ENCODE measurements at regions not wholly inside any gene's neighbourhood (a gene's known extent, or its start where the extent isn't known, plus 50 kb on each side); places are given as distances from the start of the nearest gene placed in this dataset.

DNA sequence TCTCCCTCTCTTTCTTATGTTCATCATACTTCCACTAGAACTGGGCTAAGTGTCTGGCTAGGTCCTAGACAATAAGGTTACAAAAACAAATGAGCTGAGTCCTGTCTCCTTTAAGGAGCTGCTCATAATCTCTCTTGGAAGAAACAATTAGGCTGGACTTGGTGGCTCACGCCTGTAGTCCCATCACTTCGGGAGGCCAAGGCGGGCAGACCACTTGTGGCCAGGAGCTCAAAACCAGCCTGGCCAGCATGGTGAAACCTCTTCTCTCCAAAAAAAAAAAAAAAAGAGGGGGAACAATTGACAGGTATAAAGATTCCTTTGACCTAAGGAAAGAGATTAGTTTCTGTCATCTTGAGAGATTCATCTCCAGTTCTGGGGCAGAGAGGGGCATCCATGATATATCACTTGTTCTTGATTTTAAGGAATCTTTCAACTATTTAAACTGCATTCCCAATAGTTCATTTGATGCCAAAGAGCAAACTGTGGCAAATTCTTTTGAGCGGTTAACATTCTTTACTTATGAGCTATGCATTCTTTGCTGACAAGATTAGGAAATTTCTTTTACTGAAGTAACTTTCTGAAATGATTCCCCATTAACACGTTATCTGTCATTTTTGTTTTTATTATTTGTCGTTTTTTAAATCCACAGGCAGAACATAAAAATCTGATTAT, 125.5 kb downstream of the C11orf87 start:
- in situ Hi-C loops (cut with HindIII; ENCODE audit: low sequenced_read_pairs) = no loop called here
- H3K4me3 ChIP-seq (ENCODE audit: low read depth, low read length) = no peak overlapping the region
- TF ChIP-seq, protein P1, sequence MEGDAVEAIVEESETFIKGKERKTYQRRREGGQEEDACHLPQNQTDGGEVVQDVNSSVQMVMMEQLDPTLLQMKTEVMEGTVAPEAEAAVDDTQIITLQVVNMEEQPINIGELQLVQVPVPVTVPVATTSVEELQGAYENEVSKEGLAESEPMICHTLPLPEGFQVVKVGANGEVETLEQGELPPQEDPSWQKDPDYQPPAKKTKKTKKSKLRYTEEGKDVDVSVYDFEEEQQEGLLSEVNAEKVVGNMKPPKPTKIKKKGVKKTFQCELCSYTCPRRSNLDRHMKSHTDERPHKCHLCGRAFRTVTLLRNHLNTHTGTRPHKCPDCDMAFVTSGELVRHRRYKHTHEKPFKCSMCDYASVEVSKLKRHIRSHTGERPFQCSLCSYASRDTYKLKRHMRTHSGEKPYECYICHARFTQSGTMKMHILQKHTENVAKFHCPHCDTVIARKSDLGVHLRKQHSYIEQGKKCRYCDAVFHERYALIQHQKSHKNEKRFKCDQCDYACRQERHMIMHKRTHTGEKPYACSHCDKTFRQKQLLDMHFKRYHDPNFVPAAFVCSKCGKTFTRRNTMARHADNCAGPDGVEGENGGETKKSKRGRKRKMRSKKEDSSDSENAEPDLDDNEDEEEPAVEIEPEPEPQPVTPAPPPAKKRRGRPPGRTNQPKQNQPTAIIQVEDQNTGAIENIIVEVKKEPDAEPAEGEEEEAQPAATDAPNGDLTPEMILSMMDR (IDR thresholded peaks at IDR 0.05; ENCODE audit: low read depth, low read length, missing control alignments) = no peak
- DNase-seq (ENCODE audit: low read depth) = peak; percentile 64

DNA sequence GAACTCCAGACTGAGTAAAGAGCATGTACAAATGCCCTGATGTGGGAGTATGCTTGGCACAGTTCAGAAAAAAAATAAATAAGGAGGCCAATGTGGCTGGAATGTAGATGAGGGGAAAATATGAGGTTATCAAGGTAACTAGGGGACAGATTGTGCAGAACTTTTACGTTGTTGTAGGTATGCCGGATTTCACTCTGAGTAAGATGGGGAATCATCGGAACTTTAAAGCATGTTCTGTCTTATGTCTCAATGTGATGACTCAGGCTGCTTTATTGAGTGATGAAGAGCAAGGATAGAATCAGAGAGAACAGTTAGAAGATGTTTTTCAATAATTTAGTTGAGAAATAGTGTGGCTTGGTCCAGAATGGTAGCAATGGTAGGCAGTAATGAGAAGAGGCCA, 130.4 kb downstream of the C11orf87 start:
- DNase-seq (ENCODE audit: low read depth) = no peak
- in situ Hi-C loops (cut with HindIII; ENCODE audit: low sequenced_read_pairs) = no loop called here
- no peak overlapping the region for H3K4me3 ChIP-seq (ENCODE audit: low read depth, low read length)
- TF ChIP-seq, protein P1 (IDR thresholded peaks at IDR 0.05; ENCODE audit: low read depth, low read length, missing control alignments) = no peak

DNA sequence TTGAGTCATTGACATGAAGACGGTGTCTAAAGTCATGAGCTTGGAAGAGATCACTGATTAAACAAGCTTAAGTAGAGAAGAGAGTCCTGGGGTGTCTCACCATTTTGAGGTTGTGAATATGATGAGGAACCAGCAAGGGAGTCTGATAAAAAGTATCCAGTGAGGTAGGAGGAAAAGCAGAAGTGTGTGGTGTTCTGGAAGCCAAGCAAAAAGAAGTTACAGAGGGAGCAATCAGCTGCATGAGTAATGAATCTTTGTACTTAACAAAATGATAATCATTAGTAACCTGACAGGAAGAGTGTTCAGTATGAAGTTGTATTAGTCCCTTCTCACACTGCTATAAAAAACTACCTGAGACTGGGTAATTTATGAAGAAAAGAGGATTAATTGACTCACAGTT, 131.3 kb downstream of the C11orf87 start:
- in situ Hi-C loops (cut with HindIII; ENCODE audit: low sequenced_read_pairs) = no loop called here
- TF ChIP-seq, protein P1 (IDR thresholded peaks at IDR 0.05; ENCODE audit: low read depth, low read length, missing control alignments) = no peak
- no peak for DNase-seq (ENCODE audit: low read depth)
- no peak overlapping the region for H3K4me3 ChIP-seq (ENCODE audit: low read depth, low read length)

DNA sequence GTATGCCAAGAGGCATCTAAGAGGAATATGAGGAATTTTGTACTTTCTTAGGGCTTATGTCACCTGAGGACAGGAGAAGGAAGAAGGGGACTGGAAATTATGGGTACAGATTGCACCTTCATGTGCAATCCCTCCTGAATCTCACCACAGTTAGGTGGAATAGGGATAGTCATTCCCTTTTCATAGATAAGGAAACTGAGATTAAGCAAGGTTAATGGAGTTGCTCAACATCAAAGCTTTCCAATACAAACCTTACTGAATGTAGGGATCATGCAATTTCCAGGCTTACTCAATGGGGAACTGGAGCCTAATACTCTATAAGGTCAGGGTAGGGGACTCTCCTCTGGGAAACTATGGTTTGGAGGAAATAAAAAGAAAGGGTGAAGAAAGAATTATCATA, 133.0 kb downstream of the C11orf87 start:
- DNase-seq (ENCODE audit: low read depth) = no peak
- TF ChIP-seq, protein P1 (IDR thresholded peaks at IDR 0.05; ENCODE audit: low read depth, low read length, missing control alignments) = no peak
- H3K4me3 ChIP-seq (ENCODE audit: low read depth, low read length) = no peak overlapping the region
- in situ Hi-C loops (cut with HindIII; ENCODE audit: low sequenced_read_pairs) = no loop called here

DNA sequence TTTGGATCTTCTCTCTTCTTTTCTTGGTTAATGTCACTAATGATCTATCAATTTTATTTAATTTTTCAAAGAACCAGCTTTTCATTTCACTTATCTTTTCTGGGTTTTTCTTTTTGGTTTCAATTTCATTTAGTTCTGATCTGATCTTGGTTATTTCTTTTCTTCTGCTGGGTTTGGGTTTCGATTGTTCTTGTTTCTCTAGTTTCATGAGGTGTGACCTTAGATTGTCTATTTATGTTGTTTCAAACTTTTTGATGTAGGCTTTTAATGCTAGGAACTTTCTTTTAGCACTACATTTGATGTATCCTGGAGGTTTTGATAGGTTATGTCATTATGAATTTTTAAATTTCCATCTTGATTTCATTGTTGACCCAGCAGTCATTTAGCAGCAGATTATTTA, 142.3 kb downstream of the C11orf87 start:
- TF ChIP-seq, protein P1 (IDR thresholded peaks at IDR 0.05; ENCODE audit: low read depth, low read length, missing control alignments) = no peak
- in situ Hi-C loops (cut with HindIII; ENCODE audit: low sequenced_read_pairs) = no loop called here
- DNase-seq (ENCODE audit: low read depth) = no peak
- no peak overlapping the region for H3K4me3 ChIP-seq (ENCODE audit: low read depth, low read length)

DNA sequence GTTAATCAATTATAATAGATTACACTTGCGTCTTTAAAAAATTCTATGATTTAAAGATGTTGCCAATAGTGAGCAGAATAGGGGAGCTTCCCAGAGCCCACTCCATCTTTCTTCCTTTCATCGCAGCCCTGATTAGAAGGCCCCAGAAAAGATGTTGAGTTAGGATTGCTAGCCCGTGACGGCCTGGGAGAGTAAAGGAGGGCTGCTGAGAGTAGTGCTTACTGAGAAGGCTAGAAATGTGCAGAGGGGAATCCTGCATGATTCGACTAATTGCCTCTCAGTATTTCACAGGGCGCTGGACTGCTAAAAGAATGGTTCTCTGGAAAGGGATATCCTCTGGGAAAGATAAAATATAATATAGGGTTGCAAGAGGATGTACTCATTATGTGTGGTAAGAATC, 160.5 kb downstream of the C11orf87 start:
- TF ChIP-seq, protein P1 (IDR thresholded peaks at IDR 0.05; ENCODE audit: low read depth, low read length, missing control alignments) = no peak
- no peak overlapping the region for H3K4me3 ChIP-seq (ENCODE audit: low read depth, low read length)
- no peak for DNase-seq (ENCODE audit: low read depth)
- in situ Hi-C loops (cut with HindIII; ENCODE audit: low sequenced_read_pairs) = no loop called here

All from astrocyte of the cerebellum (primary cell).